Spinal cord (tissue), 9 donors: ENCODE measurements at regions not wholly inside any gene's neighbourhood (a gene's known extent, or its start where the extent isn't known, plus 50 kb on each side); places are given as distances from the start of the nearest gene placed in this dataset.
"Not testable (repeated sequence)": the region's sequence is repeated elsewhere in the genome, so short reads cannot be mapped to it uniquely, and the experiment has no call there.

Experiments used
- DNase-seq, 6 donors: peaks; one replicate each; pipeline versions ENCODE4 v3.0.0 to v3.0.0-alpha.2; 2013 to 2015; ENCODE audit warnings: low spot score in 6 of 6, low read depth in 4 of 6
- H3K27ac ChIP-seq: one replicate; pipeline ENCODE4 v1.5.1; 2013; ENCODE audit warnings: low read depth, low read length, control low read depth
- H3K27me3 ChIP-seq: one replicate; pipeline ENCODE4 v1.6.1; 2013; ENCODE audit warnings: low read length; ENCODE audit not compliant: control insufficient read depth, insufficient read depth
- H3K36me3 ChIP-seq: one replicate; pipeline ENCODE4 v1.6.1; 2013; ENCODE audit warnings: low read length; ENCODE audit not compliant: control insufficient read depth, insufficient read depth
- H3K4me1 ChIP-seq: one replicate; pipeline ENCODE4 v1.6.1; 2013; ENCODE audit warnings: low read length; ENCODE audit not compliant: control insufficient read depth, insufficient read depth
- H3K4me3 ChIP-seq: one replicate; pipeline ENCODE4 v1.5.1; 2013; ENCODE audit warnings: low read depth, low read length, control low read depth
- H3K9me3 ChIP-seq: one replicate; pipeline ENCODE4 v1.6.1; 2013; ENCODE audit warnings: low read length; ENCODE audit not compliant: control insufficient read depth, insufficient read depth
- WGBS: methylation state at CpG from one replicate; pipeline ENCODE4 v1.1.5; 2013; ENCODE audit warnings: missing lambda C conversion rate; ENCODE audit not compliant: insufficient coverage; 5-methylcytosine and 5-hydroxymethylcytosine counted together
- donor health status: healthy.

GRCh38 chrX:127866857-127867256, 185.3 kb downstream of the ACTRT1 start:
- DNase-seq, H3K9me3 ChIP-seq, H3K36me3 ChIP-seq, H3K27me3 ChIP-seq, H3K4me3 ChIP-seq, H3K27ac ChIP-seq, H3K4me1 ChIP-seq: not testable (repeated sequence)
- 81% methylated on average over 8 of the region's 8 CpGs for WGBS

GRCh38 chrX:127861611-127862010, 190.6 kb downstream of the ACTRT1 start:
- DNase-seq, result no peak
- H3K4me1 ChIP-seq, result no peaks in the 10 kb centered on the region
- no peak overlapping the region for H3K4me3 ChIP-seq
- WGBS, result 78% methylated on average over 2 of the region's 2 CpGs
- no peak overlapping the region for H3K27ac ChIP-seq
- no peaks in the 10 kb centered on the region for H3K36me3 ChIP-seq
- H3K9me3 ChIP-seq, result peaks cover 2% of the 10 kb centered on the region
- H3K27me3 ChIP-seq, result no peaks in the 10 kb centered on the region
